HCT116 (cell line): ENCODE measurements at regions not wholly inside any gene's neighbourhood (a gene's known extent, or its start where the extent isn't known, plus 50 kb on each side); places are given as distances from the start of the nearest gene placed in this dataset.
"Not testable (repeated sequence)": the region's sequence is repeated elsewhere in the genome, so short reads cannot be mapped to it uniquely, and the experiment has no call there.

Experiments
- ATAC-seq: fragments of 200-7000 bp; cut with Tn5 transposase; 2 replicates; pipeline ENCODE4 v1.9.1; 2020; ENCODE audit warnings: mild to moderate bottlenecking, moderate library complexity
- BruUV-seq: library from RNA; stranded (reverse); fragments of 400-500 nt; replicated peaks from 2 replicates; lab custom pipeline; 2021; lab: Mats Ljungman, UMichigan
- CTCF ChIA-PET: fragments of 300-600 bp; sonication (Branson Sonifier 250); formaldehyde crosslinking; loops from one replicate; lab custom pipeline; 2021; ENCODE audit warnings: antibody characterized with exemption; lab: Charles Lee
- POLR2A ChIA-PET: fragments of 300-600, 350-600 bp; sonication (Branson Sonifier 250); formaldehyde crosslinking; loops from one replicate; lab custom pipeline; 2021; ENCODE audit warnings: antibody characterized with exemption; lab: Charles Lee
- RAD21 ChIA-PET, 2 experiments: fragments of 300-600 bp; sonication (Branson Sonifier 250); formaldehyde crosslinking; loops; one replicate each; lab custom pipeline; 2023; ENCODE audit warnings: low total read pairs in 2 of 2; ENCODE audit not compliant: uncharacterized antibody in 2 of 2, unreplicated experiment in 2 of 2, low non-redundant PET in 1 of 2; lab: Charles Lee
- DNase-seq: peaks from one replicate; pipeline ENCODE4 v3.0.0-alpha.2; 2010; ENCODE audit warnings: low read depth, low spot score
- H2AFZ ChIP-seq: fragments of 200-600 bp; shearing (Covaris generic), sonication (generic); 2 replicates; pipeline ENCODE4 v1.6.1; 2017; ENCODE audit warnings: low read depth, mixed run types, mixed read lengths, antibody characterized with exemption, low read length; ENCODE audit not compliant: poor library complexity, severe bottlenecking
- H3K27ac ChIP-seq: 2 replicates; pipeline ENCODE4 v1.5.1; 2012; ENCODE audit warnings: low read depth, low read length
- H3K27me3 ChIP-seq: fragments of 200-600 bp; sonication (generic); 2 replicates; pipeline ENCODE4 v1.6.1; 2016; ENCODE audit warnings: mixed run types, low read length, mixed read lengths; ENCODE audit not compliant: insufficient read depth
- H3K36me3 ChIP-seq, 2 experiments: fragments of 200-500 bp in 1 of 2; fragments of 200-600 bp in 1 of 2; sonication (Bioruptor generic) in 1 of 2; sonication (generic) in 1 of 2; 2 replicates each; pipeline versions ENCODE4 v1.5.1 to v1.6.1; 2014 to 2016; ENCODE audit warnings: low read length in 2 of 2, inconsistent platforms in 1 of 2, mixed read lengths in 1 of 2, mixed run types in 1 of 2; ENCODE audit not compliant: insufficient read depth in 2 of 2, control insufficient read depth in 1 of 2
- H3K4me1 ChIP-seq, 2 experiments: fragments of 200-600 bp in 1 of 2; sonication (generic) in 1 of 2; 2 replicates each; pipeline versions ENCODE4 v1.5.1 to v1.6.1; 2012 to 2017; ENCODE audit warnings: low read length in 2 of 2, inconsistent platforms in 1 of 2, mild to moderate bottlenecking in 1 of 2, mixed read lengths in 1 of 2, mixed run types in 1 of 2, moderate library complexity in 1 of 2; ENCODE audit not compliant: insufficient read depth in 2 of 2, control insufficient read depth in 1 of 2
- H3K4me2 ChIP-seq: fragments of 200-600 bp; sonication (generic); 2 replicates; pipeline ENCODE4 v1.6.1; 2017; ENCODE audit warnings: mixed run types, low read length, mixed read lengths
- H3K4me3 ChIP-seq, 2 experiments: fragments of 200-600 bp in 1 of 2; sonication (generic) in 1 of 2; replicated peaks in 1 of 2; 2 replicates each; pipeline ENCODE4 v1.5.1; 2011 to 2016; ENCODE audit warnings: low read length in 2 of 2, control low read depth in 1 of 2, low read depth in 1 of 2, mild to moderate bottlenecking in 1 of 2, mixed read lengths in 1 of 2, mixed run types in 1 of 2
- H3K79me2 ChIP-seq: fragments of 200-600 bp; sonication (generic); 2 replicates; pipeline ENCODE4 v1.6.1; 2017; ENCODE audit warnings: mild to moderate bottlenecking, mixed run types, low read length, moderate library complexity, mixed read lengths; ENCODE audit not compliant: insufficient read depth
- H3K9ac ChIP-seq: fragments of 200-600 bp; sonication (generic); 2 replicates; pipeline ENCODE4 v1.6.1; 2016; ENCODE audit warnings: low read length, mixed read lengths
- H3K9me2 ChIP-seq: fragments of 200-600 bp; sonication (generic), shearing (Covaris generic); 2 replicates; pipeline ENCODE4 v1.6.1; 2017; ENCODE audit warnings: mixed run types, mild to moderate bottlenecking, moderate library complexity; ENCODE audit not compliant: insufficient read depth
- H3K9me3 ChIP-seq, 2 experiments: fragments of 200-500 bp in 1 of 2; fragments of 200-600 bp in 1 of 2; sonication (Bioruptor generic) in 1 of 2; sonication (generic) in 1 of 2; 2 replicates each; pipeline ENCODE4 v1.6.1; 2014 to 2017; ENCODE audit warnings: low read length in 2 of 2, mixed read lengths in 2 of 2, inconsistent platforms in 1 of 2, low read depth in 1 of 2, mild to moderate bottlenecking in 1 of 2, mixed run types in 1 of 2, moderate library complexity in 1 of 2; ENCODE audit not compliant: control insufficient read depth in 1 of 2, insufficient read depth in 1 of 2
- H4K20me1 ChIP-seq: fragments of 200-600 bp; sonication (generic), shearing (Covaris generic); 2 replicates; pipeline ENCODE4 v1.6.1; 2017; ENCODE audit warnings: mixed run types, mild to moderate bottlenecking, moderate library complexity; ENCODE audit not compliant: insufficient read depth
- ELF1 ChIP-seq: IDR thresholded peaks from 2 replicates; pipeline ENCODE4 v1.6.1; 2012; ENCODE audit warnings: low read depth, borderline replicate concordance
- EZH2 ChIP-seq: fragments of 200-600 bp; sonication (generic); IDR thresholded peaks from 2 replicates; pipeline ENCODE4 v1.6.1; 2017; ENCODE audit warnings: antibody characterized with exemption, mixed run types
- EZH2phosphoT487 ChIP-seq: fragments of 200-600 bp; IDR thresholded peaks from 2 replicates; pipeline ENCODE4 v1.6.1; 2018; ENCODE audit warnings: antibody characterized with exemption, borderline replicate concordance
- ZFX ChIP-seq: fragments of 450-650 bp; IDR thresholded peaks from 2 replicates; pipeline ENCODE4 v1.6.1; 2017
- ZNF274 ChIP-seq: fragments of 200-500 bp; sonication (Bioruptor generic); IDR thresholded peaks from 2 replicates; pipeline ENCODE4 v1.6.1; 2014; ENCODE audit warnings: mild to moderate bottlenecking, low read depth, low read length, inconsistent platforms
- intact Hi-C: fragments of 100-400 bp; cut with micrococcal nuclease; formaldehyde crosslinking; loops from 2 replicates; pipeline ENCODE4 v1.10.0; 2022
- TF ChIP-seq, protein P1 (sequence below), 3 experiments: fragments of 200-600 bp in 1 of 3; sonication (generic) in 1 of 3; IDR thresholded peaks in 2 of 3; conservative IDR thresholded peaks in 1 of 3; 2 replicates each; pipeline ENCODE4 v1.5.1; 2012 to 2017; ENCODE audit warnings: low read depth in 2 of 3, low read length in 2 of 3, antibody characterized with exemption in 1 of 3, borderline replicate concordance in 1 of 3, control low read depth in 1 of 3, mild to moderate bottlenecking in 1 of 3, mixed read lengths in 1 of 3, mixed run types in 1 of 3, moderate library complexity in 1 of 3; ENCODE audit not compliant: insufficient read depth in 1 of 3

DNA sequence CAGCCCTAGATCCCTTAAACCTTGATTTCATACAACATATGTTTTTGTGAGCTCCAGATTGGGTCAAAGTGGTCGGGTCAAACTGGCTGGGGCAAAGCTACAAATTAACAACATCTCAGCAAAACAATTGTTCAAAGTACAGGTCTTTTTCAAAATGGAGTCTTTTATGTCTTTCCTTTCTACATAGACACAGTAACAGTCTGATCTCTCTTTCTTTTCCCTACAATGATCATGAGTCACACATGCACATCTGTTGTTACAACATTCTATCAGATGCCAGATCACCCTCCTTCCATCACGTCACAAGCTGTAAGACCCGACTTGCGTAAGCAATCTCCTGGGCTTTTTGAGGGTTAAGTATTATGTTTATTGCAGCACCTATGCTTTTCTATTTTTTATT lies 55.1 kb downstream of the RHOB start:
- no peaks in the 10 kb centered on the region for H4K20me1 ChIP-seq
- no TSS peak for BruUV-seq
- no peak overlapping the region for H3K4me2 ChIP-seq
- ATAC-seq (no peak), DNase-seq (no peak)
- H3K9me3 ChIP-seq = no peaks in the 10 kb centered on the region
- RAD21 ChIA-PET = no interaction called here
- POLR2A ChIA-PET = no interaction called here
- H3K4me1 ChIP-seq = peaks cover 5 to 29% of the 10 kb centered on the region in 2 experiments
- H3K9ac ChIP-seq = no peak overlapping the region
- no peaks in the 10 kb centered on the region for H3K27me3 ChIP-seq
- no peaks in the 10 kb centered on the region for H3K79me2 ChIP-seq
- H3K36me3 ChIP-seq = no peaks in the 10 kb centered on the region
- TF ChIP-seq, protein P1, sequence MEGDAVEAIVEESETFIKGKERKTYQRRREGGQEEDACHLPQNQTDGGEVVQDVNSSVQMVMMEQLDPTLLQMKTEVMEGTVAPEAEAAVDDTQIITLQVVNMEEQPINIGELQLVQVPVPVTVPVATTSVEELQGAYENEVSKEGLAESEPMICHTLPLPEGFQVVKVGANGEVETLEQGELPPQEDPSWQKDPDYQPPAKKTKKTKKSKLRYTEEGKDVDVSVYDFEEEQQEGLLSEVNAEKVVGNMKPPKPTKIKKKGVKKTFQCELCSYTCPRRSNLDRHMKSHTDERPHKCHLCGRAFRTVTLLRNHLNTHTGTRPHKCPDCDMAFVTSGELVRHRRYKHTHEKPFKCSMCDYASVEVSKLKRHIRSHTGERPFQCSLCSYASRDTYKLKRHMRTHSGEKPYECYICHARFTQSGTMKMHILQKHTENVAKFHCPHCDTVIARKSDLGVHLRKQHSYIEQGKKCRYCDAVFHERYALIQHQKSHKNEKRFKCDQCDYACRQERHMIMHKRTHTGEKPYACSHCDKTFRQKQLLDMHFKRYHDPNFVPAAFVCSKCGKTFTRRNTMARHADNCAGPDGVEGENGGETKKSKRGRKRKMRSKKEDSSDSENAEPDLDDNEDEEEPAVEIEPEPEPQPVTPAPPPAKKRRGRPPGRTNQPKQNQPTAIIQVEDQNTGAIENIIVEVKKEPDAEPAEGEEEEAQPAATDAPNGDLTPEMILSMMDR (IDR thresholded peaks at IDR 0.05 in 2 of 3, conservative IDR thresholded peaks at IDR 0.05 in 1 of 3; ENCODE audit: borderline replicate concordance in 1 of 3, insufficient read depth in 1 of 3, low read depth in 2 of 3, low read length in 2 of 3) = no peak
- no peak for TF ChIP-seq ELF1
- TF ChIP-seq EZH2 = no peak
- no peak for TF ChIP-seq ZFX
- TF ChIP-seq ZNF274 = no peak
- no peak for TF ChIP-seq EZH2phosphoT487
- no peak overlapping the region for H3K4me3 ChIP-seq
- no peaks in the 10 kb centered on the region for H3K9me2 ChIP-seq
- H2AFZ ChIP-seq = no peak overlapping the region
- intact Hi-C loops = no loop called here
- H3K27ac ChIP-seq = no peak overlapping the region
- CTCF ChIA-PET = no interaction called here

DNA sequence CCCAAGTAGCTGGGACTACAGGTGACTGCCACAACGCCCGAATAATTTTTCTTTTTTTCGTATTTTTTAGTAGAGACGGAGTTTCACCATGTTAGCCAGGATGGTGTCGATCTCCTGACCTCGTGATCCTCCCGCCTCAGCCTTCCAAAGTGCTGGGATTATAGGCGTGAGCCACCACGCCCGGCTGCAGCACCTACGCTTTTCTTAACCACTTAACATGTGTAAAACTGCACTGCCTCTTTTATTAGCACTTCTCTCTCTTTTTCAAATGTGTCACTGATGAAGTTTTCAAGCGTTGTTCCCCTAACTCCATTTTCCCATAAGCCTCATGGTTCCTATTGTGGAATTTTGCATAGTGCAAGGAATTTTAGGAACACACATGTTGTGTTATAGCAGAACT lies 55.6 kb downstream of the RHOB start:
- H3K79me2 ChIP-seq, DNase-seq, H3K27ac ChIP-seq, H4K20me1 ChIP-seq, CTCF ChIA-PET, H3K9ac ChIP-seq, H3K4me2 ChIP-seq, BruUV-seq, H3K4me3 ChIP-seq, H3K9me3 ChIP-seq, H3K9me2 ChIP-seq, H3K36me3 ChIP-seq, POLR2A ChIA-PET, H3K27me3 ChIP-seq, intact Hi-C loops, RAD21 ChIA-PET, H2AFZ ChIP-seq, ATAC-seq: not testable (repeated sequence)
- peaks cover 5 to 24% of the 10 kb centered on the region in 2 experiments; a peak in 3 of 4 replicates for H3K4me1 ChIP-seq
